ENCODE measurements at regions not wholly inside any gene's neighbourhood (a gene's known extent, or its start where the extent isn't known, plus 50 kb on each side); places are given as distances from the start of the nearest gene placed in this dataset.

DNA sequence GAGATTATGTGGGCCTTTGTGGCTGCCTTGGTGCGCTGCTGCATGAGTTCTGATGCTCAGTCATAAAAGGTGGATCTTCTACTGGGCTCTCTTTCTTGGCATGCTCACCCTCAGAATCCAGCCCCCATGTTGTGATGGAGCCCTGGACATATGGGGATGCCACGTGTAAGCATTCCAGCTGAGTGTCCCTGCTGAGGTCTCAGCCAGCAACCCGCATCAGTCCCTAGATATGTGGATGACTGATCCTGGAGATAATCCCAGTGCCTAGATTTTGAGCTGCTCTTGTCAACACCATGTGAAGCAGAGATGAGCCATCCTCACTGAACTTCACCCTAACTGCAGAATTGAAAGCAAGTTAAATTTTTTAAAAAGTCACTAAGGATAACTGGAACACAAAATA lies 390.1 kb downstream of the DMRT2 start:
- TF ChIP-seq, protein P1, sequence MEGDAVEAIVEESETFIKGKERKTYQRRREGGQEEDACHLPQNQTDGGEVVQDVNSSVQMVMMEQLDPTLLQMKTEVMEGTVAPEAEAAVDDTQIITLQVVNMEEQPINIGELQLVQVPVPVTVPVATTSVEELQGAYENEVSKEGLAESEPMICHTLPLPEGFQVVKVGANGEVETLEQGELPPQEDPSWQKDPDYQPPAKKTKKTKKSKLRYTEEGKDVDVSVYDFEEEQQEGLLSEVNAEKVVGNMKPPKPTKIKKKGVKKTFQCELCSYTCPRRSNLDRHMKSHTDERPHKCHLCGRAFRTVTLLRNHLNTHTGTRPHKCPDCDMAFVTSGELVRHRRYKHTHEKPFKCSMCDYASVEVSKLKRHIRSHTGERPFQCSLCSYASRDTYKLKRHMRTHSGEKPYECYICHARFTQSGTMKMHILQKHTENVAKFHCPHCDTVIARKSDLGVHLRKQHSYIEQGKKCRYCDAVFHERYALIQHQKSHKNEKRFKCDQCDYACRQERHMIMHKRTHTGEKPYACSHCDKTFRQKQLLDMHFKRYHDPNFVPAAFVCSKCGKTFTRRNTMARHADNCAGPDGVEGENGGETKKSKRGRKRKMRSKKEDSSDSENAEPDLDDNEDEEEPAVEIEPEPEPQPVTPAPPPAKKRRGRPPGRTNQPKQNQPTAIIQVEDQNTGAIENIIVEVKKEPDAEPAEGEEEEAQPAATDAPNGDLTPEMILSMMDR (IDR thresholded peaks at IDR 0.05; ENCODE audit: insufficient read depth, low read length, poor library complexity, severe bottlenecking), result no peak
- TF ChIP-seq EZH2phosphoT487 (conservative IDR thresholded peaks at IDR 0.05; ENCODE audit: low read length), result no peak
